D341Med (cell line): ENCODE measurements at regions not wholly inside any gene's neighbourhood (a gene's known extent, or its start where the extent isn't known, plus 50 kb on each side); places are given as distances from the start of the nearest gene placed in this dataset.
"Not testable (repeated sequence)": the region's sequence is repeated elsewhere in the genome, so short reads cannot be mapped to it uniquely, and the experiment has no call there.

Source experiments
- DNase-seq: peaks from one replicate; pipeline ENCODE4 v3.0.0; 2012; ENCODE audit warnings: low spot score

GRCh38 chr5:85843535-85843934 is 774.2 kb upstream of the COX7C start:
- DNase-seq = no peak

- DNase-seq = no peak
Observed at GRCh38 chr5:85849411-85849810, 768.3 kb upstream of the COX7C start.

GRCh38 chr5:85865296-85865695 is 752.4 kb upstream of the COX7C start:
- no peak for DNase-seq

- DNase-seq = peak; percentile 6
Observed at GRCh38 chr5:85868070-85868469, 749.7 kb upstream of the COX7C start.

GRCh38 chr5:85893996-85894395 is 723.7 kb upstream of the COX7C start:
- no peak for DNase-seq

- DNase-seq = no peak
Observed at GRCh38 chr5:85896514-85896913, 721.2 kb upstream of the COX7C start.

GRCh38 chr5:85906460-85906859 is 711.3 kb upstream of the COX7C start:
- DNase-seq = no peak

- no peak for DNase-seq
Observed at GRCh38 chr5:85910335-85910734, 707.4 kb upstream of the COX7C start.

GRCh38 chr5:85920984-85921383 is 696.8 kb upstream of the COX7C start:
- no peak for DNase-seq

GRCh38 chr5:85921590-85921989 is 696.2 kb upstream of the COX7C start:
- DNase-seq = no peak

- DNase-seq = no peak
Observed at GRCh38 chr5:85927632-85928031, 690.1 kb upstream of the COX7C start.

- DNase-seq = no peak
Observed at GRCh38 chr5:85929713-85930112, 688.0 kb upstream of the COX7C start.

GRCh38 chr5:85931220-85931619 is 686.5 kb upstream of the COX7C start:
- DNase-seq = no peak

GRCh38 chr5:85938201-85938600 is 679.5 kb upstream of the COX7C start:
- DNase-seq = no peak

- DNase-seq = no peak
Observed at GRCh38 chr5:85951707-85952210, 666.0 kb upstream of the COX7C start.

- DNase-seq = no peak
Observed at GRCh38 chr5:85952680-85953079, 665.1 kb upstream of the COX7C start.

GRCh38 chr5:85967681-85968080 is 650.1 kb upstream of the COX7C start:
- no peak for DNase-seq

GRCh38 chr5:85972539-85972938 is 645.2 kb upstream of the COX7C start:
- DNase-seq = no peak

GRCh38 chr5:85985167-85985566 is 632.6 kb upstream of the COX7C start:
- no peak for DNase-seq

- DNase-seq = no peak
Observed at GRCh38 chr5:85990998-85991397, 626.7 kb upstream of the COX7C start.

- DNase-seq = not testable (repeated sequence)
Observed at GRCh38 chr5:85994653-85995052, 623.1 kb upstream of the COX7C start.

- no peak for DNase-seq
Observed at GRCh38 chr5:85998656-85999055, 619.1 kb upstream of the COX7C start.

- DNase-seq = no peak
Observed at GRCh38 chr5:86008293-86008692, 609.4 kb upstream of the COX7C start.

- DNase-seq = no peak
Observed at GRCh38 chr5:86008704-86009103, 609.0 kb upstream of the COX7C start.

GRCh38 chr5:86011937-86012336 is 605.8 kb upstream of the COX7C start:
- DNase-seq = no peak
